ENCODE measurements at regions not wholly inside any gene's neighbourhood (a gene's known extent, or its start where the extent isn't known, plus 50 kb on each side); places are given as distances from the start of the nearest gene placed in this dataset.

DNA sequence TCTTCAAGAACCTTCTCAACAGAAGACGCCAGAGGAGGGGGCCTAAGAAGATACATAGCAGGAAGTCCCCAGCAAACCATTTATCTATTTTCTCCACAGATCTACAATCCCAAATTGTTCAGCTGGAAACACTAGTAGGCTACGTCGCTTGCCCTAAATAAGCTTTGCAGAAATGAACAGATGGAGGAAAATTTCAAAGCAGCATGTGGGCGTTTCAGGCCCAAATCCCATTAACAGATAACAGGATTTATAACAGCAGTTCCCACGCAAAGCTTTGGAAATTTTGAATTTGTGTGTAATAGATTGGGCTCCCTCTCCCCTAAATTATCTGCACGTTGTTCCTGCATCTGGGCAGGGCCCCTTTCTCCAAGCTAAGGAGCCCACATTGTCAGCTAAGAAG is 60.6 kb upstream of the FRMD4A start:
- no peak for DNase-seq (ENCODE audit: low read depth)

- DNase-seq (ENCODE audit: low read depth) = peak; percentile 37
Observed at GRCh38 chr10:14389981-14390590, 59.4 kb upstream of the FRMD4A start.

- peak; percentile 88 for DNase-seq (ENCODE audit: low read depth)
Observed at GRCh38 chr10:14385596-14386593, 55.2 kb upstream of the FRMD4A start.

DNA sequence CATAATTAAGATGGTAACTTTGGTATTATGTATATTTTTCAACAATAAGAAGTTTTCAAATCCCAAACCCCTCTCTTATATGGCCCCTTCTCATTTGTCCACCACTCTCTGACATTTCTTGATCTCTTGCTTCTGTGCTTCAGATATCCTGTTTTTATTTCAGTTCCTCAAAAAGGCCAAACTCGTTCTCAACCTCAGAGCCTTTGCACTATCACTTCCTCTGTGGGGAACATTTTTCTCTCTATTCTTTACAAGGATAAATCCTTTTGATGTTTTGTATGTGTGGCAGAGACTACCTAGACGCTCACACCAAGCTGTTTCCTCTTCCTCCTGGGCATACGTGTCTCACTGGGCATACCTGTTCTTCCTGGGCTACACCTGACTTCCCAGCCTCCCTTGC is 54.2 kb upstream of the FRMD4A start:
- no peak for DNase-seq (ENCODE audit: low read depth)

- DNase-seq (ENCODE audit: low read depth) = no peak
Observed at GRCh38 chr10:14384116-14384730, 53.5 kb upstream of the FRMD4A start.

DNA sequence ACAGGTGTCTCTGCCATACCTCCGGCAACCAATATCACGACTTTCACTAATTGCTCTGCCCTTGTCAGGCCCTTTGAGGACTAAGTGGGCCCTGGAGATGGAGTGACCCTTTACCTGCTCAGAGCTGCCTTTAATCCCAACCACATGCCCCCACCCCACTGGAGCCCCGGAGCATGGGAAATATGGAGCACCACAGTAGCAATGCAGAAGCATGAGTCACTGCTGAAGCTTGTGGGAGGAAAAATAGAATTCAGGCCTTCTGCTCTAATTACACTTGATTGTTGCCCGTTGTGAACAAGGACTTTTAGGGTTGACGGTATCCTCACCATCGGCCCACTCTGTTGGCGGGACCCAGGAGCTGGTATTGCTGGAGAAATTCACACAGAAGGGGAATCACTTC is 52.5 kb upstream of the FRMD4A start:
- DNase-seq (ENCODE audit: low read depth) = peak; percentile 72

DNA sequence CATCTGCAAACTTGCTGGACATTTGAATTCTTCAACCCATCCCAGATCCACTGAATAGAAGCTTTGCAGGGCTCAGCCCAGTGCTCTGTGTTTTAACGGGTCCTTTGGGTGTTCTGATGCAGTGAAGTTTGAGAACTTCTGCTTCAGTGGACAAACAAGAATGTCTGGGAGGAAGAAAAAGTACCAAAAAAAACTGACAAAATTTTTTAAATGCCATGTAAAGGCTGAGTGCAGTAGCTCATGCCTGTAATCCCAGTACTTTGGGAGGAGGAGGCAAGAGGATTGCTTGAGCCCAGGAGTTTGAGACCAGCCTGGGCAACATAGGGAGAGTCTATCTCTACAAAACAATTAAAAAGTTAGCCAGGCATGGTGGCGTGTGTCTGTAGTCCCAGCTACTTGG is 51.8 kb upstream of the FRMD4A start:
- no peak for DNase-seq (ENCODE audit: low read depth)

GRCh38 chr10:14382022-14382421 is 51.3 kb upstream of the FRMD4A start:
- no peak for DNase-seq (ENCODE audit: low read depth)

GRCh38 chr10:14381475-14381874 is 50.8 kb upstream of the FRMD4A start:
- no peak for DNase-seq (ENCODE audit: low read depth)

- no peak for DNase-seq (ENCODE audit: low read depth)
Observed at GRCh38 chr10:14380746-14381145, 50.0 kb upstream of the FRMD4A start.
